Body of pancreas (tissue), 4 donors: ENCODE measurements at regions not wholly inside any gene's neighbourhood (a gene's known extent, or its start where the extent isn't known, plus 50 kb on each side); places are given as distances from the start of the nearest gene placed in this dataset.

Experiments used
- POLR2A ChIP-seq, 3 donors: fragments of 450-650 bp; IDR thresholded peaks; one replicate each; pipeline ENCODE4 v1.6.1; 2016; ENCODE audit warnings: antibody characterized with exemption in 3 of 3, mild to moderate bottlenecking in 2 of 3
- TF ChIP-seq, protein P1 (sequence below), 7 experiments: fragments of 450-650 bp in 4 of 7; fragments of 200-600 bp in 3 of 7; sonication (generic) in 3 of 7; IDR thresholded peaks; one replicate each; pipeline ENCODE4 v1.5.1; 2016 to 2019; ENCODE audit warnings: antibody characterized with exemption in 7 of 7

DNA sequence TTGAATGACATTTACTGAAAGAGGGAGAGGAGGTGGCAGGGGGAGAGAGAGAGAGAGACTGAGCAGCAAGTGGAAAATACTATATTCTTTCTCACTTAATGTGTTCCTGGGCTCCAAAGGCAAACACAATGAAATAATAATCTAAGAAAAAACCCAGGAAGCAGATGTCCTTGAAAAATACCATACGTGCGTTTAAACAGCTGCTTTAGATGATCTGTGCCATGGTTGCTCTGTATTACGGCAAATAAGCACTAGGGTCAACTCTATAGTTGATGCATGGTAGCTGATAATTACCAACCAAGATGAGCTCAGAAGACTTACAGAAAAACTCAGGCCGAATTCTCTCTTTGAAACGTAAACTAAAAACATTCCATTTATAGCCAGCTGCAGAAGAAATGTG is 410.3 kb upstream of the TBL1XR1 start:
- TF ChIP-seq, protein P1, sequence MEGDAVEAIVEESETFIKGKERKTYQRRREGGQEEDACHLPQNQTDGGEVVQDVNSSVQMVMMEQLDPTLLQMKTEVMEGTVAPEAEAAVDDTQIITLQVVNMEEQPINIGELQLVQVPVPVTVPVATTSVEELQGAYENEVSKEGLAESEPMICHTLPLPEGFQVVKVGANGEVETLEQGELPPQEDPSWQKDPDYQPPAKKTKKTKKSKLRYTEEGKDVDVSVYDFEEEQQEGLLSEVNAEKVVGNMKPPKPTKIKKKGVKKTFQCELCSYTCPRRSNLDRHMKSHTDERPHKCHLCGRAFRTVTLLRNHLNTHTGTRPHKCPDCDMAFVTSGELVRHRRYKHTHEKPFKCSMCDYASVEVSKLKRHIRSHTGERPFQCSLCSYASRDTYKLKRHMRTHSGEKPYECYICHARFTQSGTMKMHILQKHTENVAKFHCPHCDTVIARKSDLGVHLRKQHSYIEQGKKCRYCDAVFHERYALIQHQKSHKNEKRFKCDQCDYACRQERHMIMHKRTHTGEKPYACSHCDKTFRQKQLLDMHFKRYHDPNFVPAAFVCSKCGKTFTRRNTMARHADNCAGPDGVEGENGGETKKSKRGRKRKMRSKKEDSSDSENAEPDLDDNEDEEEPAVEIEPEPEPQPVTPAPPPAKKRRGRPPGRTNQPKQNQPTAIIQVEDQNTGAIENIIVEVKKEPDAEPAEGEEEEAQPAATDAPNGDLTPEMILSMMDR (IDR thresholded peaks at IDR 0.05), result no peak
- TF ChIP-seq POLR2A (IDR thresholded peaks at IDR 0.05), result no peak
